IMR-90 (cell line): ENCODE measurements at regions not wholly inside any gene's neighbourhood (a gene's known extent, or its start where the extent isn't known, plus 50 kb on each side); places are given as distances from the start of the nearest gene placed in this dataset.

Experiments
- CHD1 ChIP-seq: IDR thresholded peaks from 2 replicates; pipeline ENCODE4 v1.6.1; 2012; ENCODE audit warnings: low read depth, low read length, improper control_type of control experiment
- NFE2L2 ChIP-seq: fragments of 150-350 bp; IDR thresholded peaks from 2 replicates; pipeline ENCODE4 v1.6.1; 2016; ENCODE audit warnings: low read depth, mild to moderate bottlenecking, low read length
- POLR2A ChIP-seq: IDR thresholded peaks from 2 replicates; pipeline ENCODE4 v1.6.1; 2012; ENCODE audit warnings: mild to moderate bottlenecking, low read depth, low read length
- RAD21 ChIP-seq: IDR thresholded peaks from 2 replicates; pipeline ENCODE4 v1.6.1; 2012; ENCODE audit warnings: low read length, improper control_type of control experiment
- RFX5 ChIP-seq: IDR thresholded peaks from 2 replicates; pipeline ENCODE4 v1.8.0; 2012; ENCODE audit warnings: low read depth, mild to moderate bottlenecking, low read length, moderate library complexity
- TF ChIP-seq, protein P1 (sequence below): conservative IDR thresholded peaks from 2 replicates; pipeline ENCODE4 v1.5.1; 2012; ENCODE audit warnings: mild to moderate bottlenecking, low read depth, low read length, improper control_type of control experiment
- TF ChIP-seq, protein P2 (sequence below): fragments of 150-350 bp; IDR thresholded peaks from 2 replicates; pipeline ENCODE4 v1.6.1; 2016; ENCODE audit warnings: low read depth, mild to moderate bottlenecking, low read length, moderate library complexity, borderline replicate concordance
- TF ChIP-seq, protein P3 (sequence below): fragments of 150-350 bp; IDR thresholded peaks from 2 replicates; pipeline ENCODE4 v1.6.1; 2017; ENCODE audit warnings: mild to moderate bottlenecking, antibody characterized with exemption, low read length, low read depth

DNA sequence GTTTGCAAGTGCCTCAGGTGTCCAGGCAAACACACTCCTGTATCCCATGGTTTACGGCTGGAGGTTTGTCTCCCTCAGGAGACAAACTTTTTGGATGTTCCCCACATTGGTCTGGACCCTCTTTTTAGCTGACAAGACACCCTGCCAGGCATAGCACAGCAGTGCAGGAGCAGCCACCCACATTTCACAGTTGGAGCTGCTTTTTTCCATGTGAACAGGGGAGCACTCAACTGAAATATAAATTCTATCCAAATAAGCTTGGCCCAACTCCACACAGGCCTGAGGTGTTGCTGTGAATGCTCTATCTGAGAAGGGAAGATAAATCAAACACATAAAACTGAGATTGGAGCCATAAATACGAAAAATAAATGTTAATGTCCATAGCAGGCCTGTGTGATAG lies 501.3 kb upstream of the IL12A start:
- TF ChIP-seq POLR2A (no peak), RAD21 (no peak), RFX5 (no peak), CHD1 (no peak), NFE2L2 (no peak)
- TF ChIP-seq, protein P1, sequence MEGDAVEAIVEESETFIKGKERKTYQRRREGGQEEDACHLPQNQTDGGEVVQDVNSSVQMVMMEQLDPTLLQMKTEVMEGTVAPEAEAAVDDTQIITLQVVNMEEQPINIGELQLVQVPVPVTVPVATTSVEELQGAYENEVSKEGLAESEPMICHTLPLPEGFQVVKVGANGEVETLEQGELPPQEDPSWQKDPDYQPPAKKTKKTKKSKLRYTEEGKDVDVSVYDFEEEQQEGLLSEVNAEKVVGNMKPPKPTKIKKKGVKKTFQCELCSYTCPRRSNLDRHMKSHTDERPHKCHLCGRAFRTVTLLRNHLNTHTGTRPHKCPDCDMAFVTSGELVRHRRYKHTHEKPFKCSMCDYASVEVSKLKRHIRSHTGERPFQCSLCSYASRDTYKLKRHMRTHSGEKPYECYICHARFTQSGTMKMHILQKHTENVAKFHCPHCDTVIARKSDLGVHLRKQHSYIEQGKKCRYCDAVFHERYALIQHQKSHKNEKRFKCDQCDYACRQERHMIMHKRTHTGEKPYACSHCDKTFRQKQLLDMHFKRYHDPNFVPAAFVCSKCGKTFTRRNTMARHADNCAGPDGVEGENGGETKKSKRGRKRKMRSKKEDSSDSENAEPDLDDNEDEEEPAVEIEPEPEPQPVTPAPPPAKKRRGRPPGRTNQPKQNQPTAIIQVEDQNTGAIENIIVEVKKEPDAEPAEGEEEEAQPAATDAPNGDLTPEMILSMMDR, result no peak
- TF ChIP-seq, protein P2, sequence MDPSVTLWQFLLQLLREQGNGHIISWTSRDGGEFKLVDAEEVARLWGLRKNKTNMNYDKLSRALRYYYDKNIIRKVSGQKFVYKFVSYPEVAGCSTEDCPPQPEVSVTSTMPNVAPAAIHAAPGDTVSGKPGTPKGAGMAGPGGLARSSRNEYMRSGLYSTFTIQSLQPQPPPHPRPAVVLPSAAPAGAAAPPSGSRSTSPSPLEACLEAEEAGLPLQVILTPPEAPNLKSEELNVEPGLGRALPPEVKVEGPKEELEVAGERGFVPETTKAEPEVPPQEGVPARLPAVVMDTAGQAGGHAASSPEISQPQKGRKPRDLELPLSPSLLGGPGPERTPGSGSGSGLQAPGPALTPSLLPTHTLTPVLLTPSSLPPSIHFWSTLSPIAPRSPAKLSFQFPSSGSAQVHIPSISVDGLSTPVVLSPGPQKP, result no peak
- TF ChIP-seq, protein P3, sequence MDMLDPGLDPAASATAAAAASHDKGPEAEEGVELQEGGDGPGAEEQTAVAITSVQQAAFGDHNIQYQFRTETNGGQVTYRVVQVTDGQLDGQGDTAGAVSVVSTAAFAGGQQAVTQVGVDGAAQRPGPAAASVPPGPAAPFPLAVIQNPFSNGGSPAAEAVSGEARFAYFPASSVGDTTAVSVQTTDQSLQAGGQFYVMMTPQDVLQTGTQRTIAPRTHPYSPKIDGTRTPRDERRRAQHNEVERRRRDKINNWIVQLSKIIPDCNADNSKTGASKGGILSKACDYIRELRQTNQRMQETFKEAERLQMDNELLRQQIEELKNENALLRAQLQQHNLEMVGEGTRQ, result no peak
